Fibroblast of the aortic adventitia (primary cell): ENCODE measurements at regions not wholly inside any gene's neighbourhood (a gene's known extent, or its start where the extent isn't known, plus 50 kb on each side); places are given as distances from the start of the nearest gene placed in this dataset.

Experiments used
- DNase-seq: peaks from one replicate; pipeline ENCODE4 v3.0.0-alpha.2; 2010; ENCODE audit warnings: low read depth
- H3K4me3 ChIP-seq: 2 replicates; pipeline ENCODE4 v1.5.1; 2011; ENCODE audit warnings: low read depth, mild to moderate bottlenecking, control low read depth, low read length, moderate library complexity
- TF ChIP-seq, protein P1 (sequence below): IDR thresholded peaks from 2 replicates; pipeline ENCODE4 v1.5.1; 2011; ENCODE audit warnings: mild to moderate bottlenecking, low read length, control low read depth, inconsistent platforms; ENCODE audit not compliant: insufficient read depth

- TF ChIP-seq, protein P1, sequence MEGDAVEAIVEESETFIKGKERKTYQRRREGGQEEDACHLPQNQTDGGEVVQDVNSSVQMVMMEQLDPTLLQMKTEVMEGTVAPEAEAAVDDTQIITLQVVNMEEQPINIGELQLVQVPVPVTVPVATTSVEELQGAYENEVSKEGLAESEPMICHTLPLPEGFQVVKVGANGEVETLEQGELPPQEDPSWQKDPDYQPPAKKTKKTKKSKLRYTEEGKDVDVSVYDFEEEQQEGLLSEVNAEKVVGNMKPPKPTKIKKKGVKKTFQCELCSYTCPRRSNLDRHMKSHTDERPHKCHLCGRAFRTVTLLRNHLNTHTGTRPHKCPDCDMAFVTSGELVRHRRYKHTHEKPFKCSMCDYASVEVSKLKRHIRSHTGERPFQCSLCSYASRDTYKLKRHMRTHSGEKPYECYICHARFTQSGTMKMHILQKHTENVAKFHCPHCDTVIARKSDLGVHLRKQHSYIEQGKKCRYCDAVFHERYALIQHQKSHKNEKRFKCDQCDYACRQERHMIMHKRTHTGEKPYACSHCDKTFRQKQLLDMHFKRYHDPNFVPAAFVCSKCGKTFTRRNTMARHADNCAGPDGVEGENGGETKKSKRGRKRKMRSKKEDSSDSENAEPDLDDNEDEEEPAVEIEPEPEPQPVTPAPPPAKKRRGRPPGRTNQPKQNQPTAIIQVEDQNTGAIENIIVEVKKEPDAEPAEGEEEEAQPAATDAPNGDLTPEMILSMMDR, result no peak
- no peak overlapping the region for H3K4me3 ChIP-seq
- no peak for DNase-seq
Observed at GRCh38 chr2:104465981-104466380, 387.9 kb upstream of the POU3F3 start.

- no peak overlapping the region for H3K4me3 ChIP-seq
- TF ChIP-seq, protein P1, result no peak
Observed at GRCh38 chr2:104468846-104469245, 385.1 kb upstream of the POU3F3 start.

DNA sequence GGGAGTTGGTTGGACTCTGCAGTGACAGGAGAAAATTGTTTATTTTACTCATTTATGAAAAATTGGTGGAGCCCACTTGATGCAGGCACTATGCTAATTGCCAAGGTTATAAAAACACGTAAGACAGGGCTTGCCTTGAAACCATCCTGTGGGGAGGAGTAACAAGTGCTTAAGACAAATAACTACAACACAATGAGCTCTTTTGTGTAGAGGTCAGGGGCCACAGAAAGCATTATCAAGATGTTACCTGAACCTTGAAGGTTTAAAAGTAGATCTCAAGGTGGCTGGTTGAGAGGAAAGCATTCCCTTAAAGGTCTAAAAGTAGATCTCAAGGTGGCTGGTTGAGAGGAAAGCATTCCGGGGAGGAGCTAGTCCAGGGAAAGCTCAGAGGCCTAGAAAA is 381.8 kb upstream of the POU3F3 start:
- no peak overlapping the region for H3K4me3 ChIP-seq
- TF ChIP-seq, protein P1, result no peak
- DNase-seq, result no peak

More at GRCh38 chr2:104468846-104469245, 385.1 kb upstream of the POU3F3 start:
- no peak for DNase-seq

DNA sequence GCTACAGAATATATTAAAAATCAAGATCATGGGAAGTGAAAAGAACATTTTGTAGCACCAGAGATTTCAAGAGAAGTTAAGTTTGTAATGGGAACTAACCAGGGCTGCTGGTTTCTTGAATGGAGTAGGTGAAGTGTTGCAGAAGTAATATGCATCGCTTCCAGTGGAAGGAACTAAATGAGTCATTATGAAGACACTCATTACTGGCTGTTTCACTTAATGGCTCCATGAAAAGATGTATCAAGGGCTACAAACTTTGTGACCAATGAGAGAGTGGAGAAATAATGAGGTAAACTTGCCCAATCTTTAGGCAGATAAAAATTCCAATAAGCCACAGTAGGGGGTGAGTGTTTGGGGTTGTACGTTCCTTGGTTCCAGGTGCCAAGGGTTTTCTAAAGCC is 380.4 kb upstream of the POU3F3 start:
- no peak overlapping the region for H3K4me3 ChIP-seq
- DNase-seq, result no peak
- TF ChIP-seq, protein P1, result no peak

DNA sequence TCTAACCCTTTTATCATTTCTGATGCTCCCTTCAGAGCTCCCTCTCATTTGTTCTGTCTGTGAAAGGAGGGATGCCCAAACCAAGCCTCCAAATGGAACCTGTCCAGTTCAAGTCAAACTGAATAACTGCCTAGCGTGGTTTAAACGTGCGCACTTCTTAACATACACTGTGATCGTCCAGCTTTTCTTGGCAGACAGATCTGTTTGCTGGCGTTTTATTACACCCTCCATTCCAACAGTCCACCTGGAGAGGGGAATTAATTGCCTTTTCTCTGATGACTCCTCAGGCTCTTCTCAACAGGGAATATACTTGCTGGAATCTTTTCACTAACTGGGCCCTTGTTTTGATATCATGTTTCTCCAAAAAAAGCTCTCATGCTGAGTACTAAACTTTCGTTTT is 379.2 kb upstream of the POU3F3 start:
- no peak overlapping the region for H3K4me3 ChIP-seq
- TF ChIP-seq, protein P1, result no peak
- DNase-seq, result no peak

GRCh38 chr2:104476075-104476474 is 377.8 kb upstream of the POU3F3 start:
- H3K4me3 ChIP-seq, result no peak overlapping the region
- TF ChIP-seq, protein P1, result no peak
- DNase-seq, result no peak

- DNase-seq, result no peak
- H3K4me3 ChIP-seq, result no peak overlapping the region
- TF ChIP-seq, protein P1, result no peak
Observed at GRCh38 chr2:104476563-104476988, 377.3 kb upstream of the POU3F3 start.
